Endothelial cell of hepatic sinusoid (primary cell): ENCODE measurements at regions not wholly inside any gene's neighbourhood (a gene's known extent, or its start where the extent isn't known, plus 50 kb on each side); places are given as distances from the start of the nearest gene placed in this dataset.

Experiments
- in situ Hi-C: cut with HindIII; loops from 2 replicates; pipeline ENCODE4 v1.10.0; 2017; ENCODE audit warnings: low sequenced_read_pairs

- in situ Hi-C loops, result loop anchor here (5.0 kb wide), 1 partner anchor 33 kb away; no protein-coding TSS in a partner anchor
Observed at GRCh38 chr14:75333606-75334548, 55.2 kb downstream of the FOS start.

DNA sequence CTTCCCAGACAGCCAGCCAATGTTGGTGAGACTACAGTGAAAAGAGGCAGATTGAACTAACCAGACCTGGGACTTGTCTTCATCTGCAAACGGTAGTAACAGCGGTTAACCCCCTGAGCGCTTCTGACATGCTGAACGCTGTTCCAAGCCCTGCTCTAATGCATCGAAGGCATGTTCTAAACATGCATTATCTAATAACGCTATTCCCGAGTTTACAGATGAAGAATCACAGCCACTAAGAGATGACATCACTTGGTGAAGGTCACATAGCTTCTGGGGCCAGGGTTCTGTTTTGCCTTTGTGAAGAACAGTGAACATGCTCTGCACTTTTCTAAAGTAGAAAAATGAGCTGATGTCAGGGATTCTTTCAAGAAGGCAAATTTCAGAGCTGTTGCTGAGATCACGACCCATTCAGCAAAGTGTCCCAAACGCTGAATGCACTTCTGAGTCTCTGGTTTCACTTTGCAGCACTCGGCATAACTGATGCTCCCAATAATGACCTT lies 56.0 kb downstream of the FOS start:
- in situ Hi-C loops, result loop anchor here (5.0 kb wide), 2 partner anchors 32 to 33 kb away; no protein-coding TSS in a partner anchor

- in situ Hi-C loops, result loop anchor here (5.0 kb wide), 1 partner anchor 33 kb away; no protein-coding TSS in a partner anchor
Observed at GRCh38 chr14:75335571-75335970, 56.9 kb downstream of the FOS start.

DNA sequence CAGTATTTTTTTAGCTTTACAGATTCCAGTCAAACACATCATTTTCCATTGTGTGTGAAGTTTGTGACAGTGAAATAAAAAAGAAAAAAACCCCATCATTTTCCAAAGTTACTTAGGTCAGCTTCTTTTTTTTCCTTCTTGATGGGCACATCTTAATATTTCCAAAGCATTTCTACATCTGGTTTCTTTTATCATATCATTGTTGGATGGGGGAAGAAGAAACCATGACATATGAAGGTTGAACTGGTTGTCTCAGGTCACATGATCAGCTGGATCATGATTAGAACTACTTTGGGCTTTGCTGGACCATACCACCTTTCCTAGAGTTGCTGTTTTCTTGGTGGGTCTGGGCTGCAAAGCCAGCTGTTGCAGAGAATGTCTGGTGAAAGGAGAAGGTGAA lies 59.8 kb downstream of the FOS start:
- in situ Hi-C loops, result loop anchor here (5.0 kb wide), 1 partner anchor 36 kb away; no protein-coding TSS in a partner anchor

DNA sequence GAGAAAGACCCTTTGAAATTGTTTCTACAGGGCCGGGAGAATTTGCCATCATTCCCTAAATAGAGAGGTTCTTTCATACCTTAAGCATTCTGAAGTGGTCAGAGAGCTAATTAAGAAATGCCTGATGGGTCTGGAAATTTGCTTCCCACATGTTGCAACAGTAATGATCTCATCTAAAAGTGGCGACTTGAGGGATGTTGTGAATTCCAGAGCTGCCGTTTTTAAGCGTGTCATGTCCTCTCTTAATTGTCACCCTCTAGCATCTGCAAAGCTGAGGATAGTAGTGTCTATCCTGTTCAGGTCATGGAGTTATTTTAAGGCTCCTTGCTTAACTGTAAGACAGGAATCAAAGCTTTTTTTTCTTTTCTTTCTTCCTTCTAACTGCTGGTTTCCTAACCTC lies 60.4 kb downstream of the FOS start:
- in situ Hi-C loops, result loop anchor here (5.0 kb wide), 1 partner anchor 37 kb away; no protein-coding TSS in a partner anchor

DNA sequence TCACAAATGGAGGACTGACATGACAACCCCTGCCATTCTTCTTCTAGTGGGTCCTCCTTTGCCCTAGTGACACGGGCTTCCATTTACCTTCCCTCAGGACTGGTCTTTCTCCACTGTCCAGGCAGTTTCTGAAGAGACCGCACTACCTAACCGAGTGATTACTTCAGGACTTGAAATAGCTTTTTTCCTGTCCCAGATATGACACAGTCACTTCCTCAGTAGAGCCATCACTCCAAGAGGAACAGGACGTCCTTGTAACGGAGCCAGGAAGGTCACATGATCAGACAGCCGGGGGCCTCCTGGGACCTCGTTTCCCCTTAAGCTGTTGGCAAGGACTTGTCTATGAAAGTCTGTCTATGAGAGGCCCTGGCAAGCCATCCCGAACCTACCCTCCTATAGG lies 62.3 kb downstream of the FOS start:
- in situ Hi-C loops, result no loop called here

- in situ Hi-C loops, result no loop called here
Observed at GRCh38 chr14:75341620-75342019, 63.0 kb downstream of the FOS start.

- in situ Hi-C loops, result no loop called here
Observed at GRCh38 chr14:75342762-75343599, 64.4 kb downstream of the FOS start.

- in situ Hi-C loops, result no loop called here
Observed at GRCh38 chr14:75343911-75344310, 65.3 kb downstream of the FOS start.

- in situ Hi-C loops, result no loop called here
Observed at GRCh38 chr14:75344411-75344810, 65.8 kb downstream of the FOS start.

- in situ Hi-C loops, result no loop called here
Observed at GRCh38 chr14:75350505-75351060, 72.0 kb downstream of the FOS start.

DNA sequence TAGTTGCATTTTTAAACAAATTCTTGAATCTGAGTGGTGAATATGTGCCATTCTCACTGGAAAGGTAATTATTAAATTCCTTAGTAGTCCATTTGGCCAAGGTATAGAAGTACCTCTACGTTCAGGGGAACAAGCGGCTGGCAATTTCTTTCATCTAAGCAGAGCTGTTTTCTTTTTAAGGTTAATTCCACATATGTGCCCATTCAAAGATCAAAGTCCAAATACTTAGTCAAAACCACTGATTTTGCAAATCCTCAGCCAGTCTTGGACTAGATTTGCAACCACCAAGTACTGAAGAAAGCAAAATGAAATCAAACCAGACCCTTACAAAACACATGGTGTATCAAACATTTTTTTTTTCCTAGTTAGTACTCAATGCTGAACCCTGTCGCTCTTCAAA lies 68.7 kb upstream of the JDP2 start:
- in situ Hi-C loops, result no loop called here

GRCh38 chr14:75361041-75361440 lies 66.8 kb upstream of the JDP2 start:
- in situ Hi-C loops, result no loop called here

GRCh38 chr14:75361751-75362433 lies 65.9 kb upstream of the JDP2 start:
- in situ Hi-C loops, result no loop called here

DNA sequence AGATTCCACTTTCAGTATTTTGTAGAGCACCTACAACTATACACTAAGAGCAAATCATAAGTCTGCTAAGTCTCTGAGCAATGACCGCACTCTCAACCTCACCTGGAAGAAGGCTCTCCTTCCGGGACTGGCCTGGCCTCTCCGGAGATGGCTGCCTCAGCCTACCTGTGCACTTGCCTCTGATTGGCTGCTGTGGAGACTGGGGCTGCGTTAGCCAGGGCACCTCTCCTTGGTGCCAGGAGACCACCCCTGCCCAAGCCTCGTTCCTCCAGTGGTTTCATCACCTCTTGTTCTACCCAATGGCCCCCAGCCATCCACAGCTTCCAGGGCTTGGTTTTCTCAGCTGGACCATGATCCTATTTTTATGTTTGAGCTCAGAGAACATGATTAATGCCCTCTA lies 64.7 kb upstream of the JDP2 start:
- in situ Hi-C loops, result no loop called here

DNA sequence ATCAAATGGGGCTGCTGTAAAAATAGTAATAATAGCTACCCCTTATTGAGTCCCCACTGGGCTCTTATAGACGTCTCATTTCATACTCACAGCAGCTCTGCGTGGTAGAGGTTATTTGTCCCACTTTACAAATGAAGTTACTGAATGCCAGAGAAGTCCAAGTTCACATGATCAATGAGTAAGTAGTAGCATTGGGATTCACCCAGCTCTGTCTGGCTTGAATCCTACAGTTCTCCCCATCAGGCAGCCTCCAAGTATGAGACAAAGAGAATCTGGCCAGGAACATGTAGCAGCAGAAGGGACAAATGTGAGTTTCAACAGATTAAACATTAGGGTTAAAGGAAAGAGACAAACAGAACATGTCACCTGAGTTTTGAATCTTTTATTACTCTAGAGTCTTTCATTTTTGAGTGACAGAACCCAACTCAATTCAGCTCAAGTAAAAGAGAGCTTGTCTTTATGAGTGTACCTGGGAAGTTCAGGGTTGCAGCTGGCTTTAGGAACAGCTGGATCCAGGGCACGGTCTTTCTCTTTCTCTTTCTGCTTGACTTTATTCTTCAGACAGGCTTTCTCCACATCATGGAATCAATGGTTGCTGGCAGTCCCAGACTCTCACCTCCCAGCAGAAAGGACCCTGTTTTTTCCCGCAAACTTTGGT lies 64.1 kb upstream of the JDP2 start:
- in situ Hi-C loops, result no loop called here

DNA sequence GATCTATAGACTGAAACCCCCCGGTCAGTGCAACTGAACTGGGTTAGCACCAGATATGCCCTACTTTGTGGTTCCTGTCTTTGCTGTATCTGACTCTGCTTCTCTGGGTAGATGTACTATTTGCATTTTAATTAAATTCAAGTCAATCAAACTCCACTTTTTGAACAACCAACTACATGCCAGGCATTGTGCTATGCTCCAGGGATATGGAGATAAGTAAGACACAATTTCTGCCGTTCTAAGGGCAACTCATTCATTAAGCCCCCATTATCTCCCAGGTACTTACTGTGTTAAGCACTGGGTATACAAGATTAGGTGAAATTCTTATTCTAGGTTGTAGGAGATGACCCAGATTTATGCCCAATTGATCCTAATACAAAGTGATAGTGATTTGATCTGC lies 62.7 kb upstream of the JDP2 start:
- in situ Hi-C loops, result loop anchor here (5.0 kb wide), 2 partner anchors 33 to 37 kb away; no protein-coding TSS in a partner anchor

DNA sequence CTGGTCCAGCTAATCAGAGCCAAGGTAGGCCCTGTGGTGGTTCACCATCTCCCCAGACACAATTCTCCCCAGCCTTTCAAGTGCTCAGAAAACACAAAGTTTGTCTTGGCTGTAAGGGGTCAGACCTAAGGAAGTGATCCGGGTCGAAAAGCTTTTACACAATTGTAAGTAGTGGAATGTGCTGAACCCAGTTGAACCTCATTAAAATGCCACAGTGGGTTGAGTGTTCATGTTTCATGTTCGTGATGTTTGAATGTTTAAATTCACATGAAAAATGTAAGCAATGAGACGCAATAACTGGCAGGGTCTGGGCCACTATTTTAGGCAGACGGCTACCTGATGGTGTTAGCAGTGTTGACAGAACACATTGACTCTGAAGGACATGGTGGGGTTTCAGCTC lies 60.9 kb upstream of the JDP2 start:
- in situ Hi-C loops, result loop anchor here (5.0 kb wide), 2 partner anchors 35 kb away; no protein-coding TSS in a partner anchor

DNA sequence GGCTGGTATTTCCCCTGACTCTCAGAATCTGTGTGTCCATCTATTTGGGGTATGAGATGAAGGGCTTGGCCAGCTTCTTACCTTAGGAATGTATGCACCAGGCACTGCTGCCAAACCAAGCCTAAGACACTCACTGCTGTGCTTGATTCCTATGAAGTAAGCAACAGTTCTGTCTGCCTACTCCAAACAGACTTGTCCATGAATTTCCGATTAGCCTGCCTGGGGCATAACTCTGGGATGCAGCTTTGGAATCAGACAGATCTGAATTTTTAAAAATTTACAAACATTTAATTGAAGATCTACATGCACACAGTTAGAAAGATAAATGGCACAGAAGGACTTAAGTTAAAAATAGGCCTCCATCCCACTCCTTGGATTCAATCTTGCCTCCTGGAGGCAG lies 59.5 kb upstream of the JDP2 start:
- in situ Hi-C loops, result loop anchor here (5.0 kb wide), 2 partner anchors 34 to 36 kb away; no protein-coding TSS in a partner anchor

GRCh38 chr14:75369506-75369905 lies 58.3 kb upstream of the JDP2 start:
- in situ Hi-C loops, result loop anchor here (5.0 kb wide), 2 partner anchors 33 to 37 kb away; no protein-coding TSS in a partner anchor
